Stimulated activated naive B cell treated with anti-CD40 and anti-IgM and Interleukin-4, amounts not matched to agents 10 μg/mL and 1 μg/mL and 100 μg/mL, for 72 hours (primary cell): ENCODE measurements at regions not wholly inside any gene's neighbourhood (a gene's known extent, or its start where the extent isn't known, plus 50 kb on each side); places are given as distances from the start of the nearest gene placed in this dataset.

Source experiments
- ATAC-seq, 2 donors: fragments of 150-1000 bp; cut with Tn5 transposase; replicated peaks; 2 replicates each; pipeline ENCODE4 v1.10.0; 2021; ENCODE audit warnings: moderate library complexity in 1 of 2
- DNase-seq: peaks from one replicate; pipeline ENCODE4 v3.0.0; 2021
- H3K27ac Mint-ChIP-seq: one replicate; pipeline ENCODE4 v1.8.0; 2022; ENCODE audit warnings: mild to moderate bottlenecking, mixed read lengths
- H3K27me3 Mint-ChIP-seq, 2 donors: one replicate each; pipeline ENCODE4 v1.8.0; 2022; ENCODE audit warnings: mixed read lengths in 2 of 2
- H3K36me3 Mint-ChIP-seq, 2 donors: one replicate each; pipeline ENCODE4 v1.8.0; 2022; ENCODE audit warnings: mixed read lengths in 2 of 2, mild to moderate bottlenecking in 1 of 2
- H3K4me1 Mint-ChIP-seq, 2 donors: one replicate each; pipeline ENCODE4 v1.8.0; 2022; ENCODE audit warnings: mixed read lengths in 2 of 2, mild to moderate bottlenecking in 1 of 2
- H3K4me3 Mint-ChIP-seq, 2 donors: one replicate each; pipeline ENCODE4 v1.8.0; 2022; ENCODE audit warnings: mild to moderate bottlenecking in 2 of 2, mixed read lengths in 2 of 2, moderate library complexity in 1 of 2
- H3K9me3 Mint-ChIP-seq, 2 donors: one replicate each; pipeline ENCODE4 v1.8.0; 2022; ENCODE audit warnings: mixed read lengths in 2 of 2, mild to moderate bottlenecking in 1 of 2

DNA sequence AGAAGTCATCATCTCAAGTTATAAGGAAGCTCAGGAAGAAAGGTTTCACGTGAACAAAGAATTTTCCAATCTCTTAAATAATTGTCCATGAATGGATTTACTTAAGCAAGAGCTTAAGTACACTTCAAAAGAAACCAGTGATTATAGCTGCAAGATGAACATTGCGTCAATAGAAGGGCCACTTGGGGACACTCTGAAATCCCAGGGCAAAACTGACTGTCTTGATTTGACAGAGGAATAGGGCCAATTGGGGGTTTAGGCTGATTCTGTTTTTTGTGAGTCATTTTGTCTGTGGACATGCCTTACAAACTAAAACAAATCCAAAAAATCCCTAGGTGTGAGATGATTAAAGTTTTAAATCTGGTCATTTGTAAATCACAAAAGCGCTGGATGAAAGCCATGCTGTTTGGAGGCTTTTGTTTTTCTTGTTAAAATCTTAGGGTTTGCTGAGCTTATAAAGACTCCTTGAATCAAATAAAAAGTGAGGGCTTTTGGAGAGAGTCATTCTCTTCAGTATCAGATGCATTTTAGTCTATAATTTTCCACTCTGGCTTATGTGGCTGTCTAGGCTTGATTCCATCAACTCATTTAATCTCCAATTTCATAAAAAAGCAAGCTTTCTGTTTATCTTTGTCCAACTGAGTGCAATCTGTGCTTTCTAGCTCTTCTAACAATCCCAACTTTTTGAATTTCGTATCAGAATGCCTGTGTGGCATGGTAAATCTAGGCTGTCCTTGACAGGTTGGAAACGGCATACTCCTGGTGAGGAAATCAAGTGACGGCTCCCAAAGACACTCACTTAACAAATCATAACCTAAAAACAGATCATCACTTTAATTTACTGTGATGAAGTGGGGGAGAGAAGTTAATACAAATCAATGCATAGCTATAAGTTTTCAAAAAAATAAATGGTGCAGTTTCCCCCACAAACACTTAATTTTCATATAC is 98.2 kb upstream of the SOX9 start:
- H3K27ac Mint-ChIP-seq: no peak overlapping the region
- peaks cover 3 to 4% of the 10 kb centered on the region in 2 donors for H3K9me3 Mint-ChIP-seq
- H3K4me3 Mint-ChIP-seq: no peak overlapping the region

DNA sequence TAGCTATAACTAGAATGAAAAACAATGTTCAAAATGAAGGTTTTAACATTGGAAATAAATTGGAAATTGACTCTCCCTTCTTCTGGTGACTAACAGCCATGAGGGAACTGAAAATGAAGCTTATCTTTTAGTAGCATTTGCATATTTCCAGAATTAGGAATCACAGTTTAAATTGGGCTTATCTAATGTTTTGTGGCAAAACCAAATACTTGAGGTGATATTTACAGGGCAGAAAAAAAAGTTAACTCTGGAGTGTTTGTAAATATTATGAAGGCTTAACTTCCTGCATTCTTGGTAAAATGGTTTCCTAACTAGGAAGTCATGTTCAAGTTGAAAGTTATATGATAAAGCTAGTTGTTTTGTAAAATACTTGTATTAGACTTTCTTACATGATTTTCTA is 96.4 kb upstream of the SOX9 start:
- H3K4me1 Mint-ChIP-seq: no peaks in the 10 kb centered on the region
- no peak overlapping the region for H3K4me3 Mint-ChIP-seq
- ATAC-seq: no peak
- H3K27ac Mint-ChIP-seq: no peak overlapping the region
- DNase-seq: no peak
- no peaks in the 10 kb centered on the region for H3K36me3 Mint-ChIP-seq
- H3K27me3 Mint-ChIP-seq: peaks cover 5 to 12% of the 10 kb centered on the region in 2 donors
- peaks cover 0 to 2% of the 10 kb centered on the region in 2 donors for H3K9me3 Mint-ChIP-seq

More for the DNA sequence above, 98.2 kb upstream of the SOX9 start:
- Mint-ChIP-seq H3K27me3 (no peaks in the 10 kb centered on the region), H3K4me1 (no peaks in the 10 kb centered on the region), H3K36me3 (no peaks in the 10 kb centered on the region)
- DNase-seq (no peak), ATAC-seq (no peak)

DNA sequence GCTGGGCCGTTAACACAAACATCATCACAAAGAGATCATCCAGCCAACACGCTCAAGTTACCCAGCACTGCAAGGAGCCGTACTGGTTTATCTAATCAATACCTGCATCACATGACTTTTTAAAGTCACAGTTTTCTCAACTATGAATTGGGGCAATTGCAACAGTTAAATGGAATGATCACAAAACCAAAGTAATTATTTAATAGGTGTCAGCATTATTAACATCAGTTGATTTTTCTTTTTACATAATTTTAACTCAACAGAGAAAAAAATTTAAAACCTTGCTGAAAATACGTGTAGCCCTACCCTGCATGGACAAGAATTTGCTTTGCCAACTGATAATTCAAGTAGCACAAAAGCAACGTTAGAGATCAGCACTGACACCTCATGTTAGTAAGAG is 95.7 kb upstream of the SOX9 start:
- ATAC-seq: no peak

DNA sequence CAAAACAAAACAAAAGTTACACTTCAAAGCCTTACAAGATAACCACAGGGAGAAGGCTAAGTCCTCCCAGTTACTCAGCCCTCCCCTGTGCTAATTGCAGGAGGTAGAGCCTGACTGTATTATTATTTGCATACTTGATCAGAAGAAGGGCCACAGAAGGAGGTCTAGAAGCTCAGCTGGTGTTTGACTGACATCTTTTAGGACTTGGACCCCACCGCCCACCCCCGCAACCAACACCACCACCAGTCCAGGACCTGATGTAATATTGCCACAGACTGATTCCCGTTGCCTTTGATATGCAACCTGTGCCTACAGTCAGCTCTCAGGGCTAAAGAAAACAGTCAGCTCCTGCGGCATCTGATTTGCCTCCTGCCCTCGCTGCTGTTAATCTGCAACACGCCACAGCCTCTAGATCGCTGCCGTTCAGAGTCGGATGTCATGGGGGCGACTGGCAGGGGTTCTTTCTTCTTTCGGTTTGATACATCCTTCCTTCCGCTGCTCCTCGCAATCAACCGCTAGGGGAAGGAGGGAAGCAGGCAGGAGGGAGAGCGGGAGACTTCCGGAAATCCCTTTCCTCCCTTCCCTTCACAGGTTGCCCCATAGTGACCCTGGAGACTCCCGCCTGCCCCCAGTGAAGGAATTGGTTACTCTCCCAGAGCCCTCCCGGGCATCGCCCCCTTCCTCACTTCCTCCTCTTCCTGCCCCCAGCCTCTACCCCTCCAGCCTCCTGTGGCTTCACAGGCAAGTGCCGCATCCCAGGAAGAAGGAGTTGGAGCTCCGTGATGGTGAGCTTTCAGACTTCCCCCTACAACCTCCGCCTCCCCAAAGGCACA is 90.5 kb upstream of the SOX9 start:
- Mint-ChIP-seq H3K36me3 (no peaks in the 10 kb centered on the region), H3K4me3 (peak overlapping the region; percentile 55 to 62), H3K9me3 (peaks cover 0 to 3% of the 10 kb centered on the region in 2 donors), H3K27me3 (peaks cover 13 to 38% of the 10 kb centered on the region in 2 donors), H3K27ac (no peak overlapping the region), H3K4me1 (peaks cover 5 to 13% of the 10 kb centered on the region in 2 donors)
- no peak for DNase-seq
- ATAC-seq: peak; percentile 19 to 47

More for the DNA sequence above, 95.7 kb upstream of the SOX9 start:
- H3K36me3 Mint-ChIP-seq: no peaks in the 10 kb centered on the region
- H3K4me3 Mint-ChIP-seq: no peak overlapping the region
- no peak overlapping the region for H3K27ac Mint-ChIP-seq
- peaks cover 5 to 16% of the 10 kb centered on the region in 2 donors for H3K27me3 Mint-ChIP-seq
- H3K9me3 Mint-ChIP-seq: peaks cover 0 to 2% of the 10 kb centered on the region in 2 donors
- no peak for DNase-seq
- H3K4me1 Mint-ChIP-seq: peaks cover 0 to 5% of the 10 kb centered on the region in 2 donors

DNA sequence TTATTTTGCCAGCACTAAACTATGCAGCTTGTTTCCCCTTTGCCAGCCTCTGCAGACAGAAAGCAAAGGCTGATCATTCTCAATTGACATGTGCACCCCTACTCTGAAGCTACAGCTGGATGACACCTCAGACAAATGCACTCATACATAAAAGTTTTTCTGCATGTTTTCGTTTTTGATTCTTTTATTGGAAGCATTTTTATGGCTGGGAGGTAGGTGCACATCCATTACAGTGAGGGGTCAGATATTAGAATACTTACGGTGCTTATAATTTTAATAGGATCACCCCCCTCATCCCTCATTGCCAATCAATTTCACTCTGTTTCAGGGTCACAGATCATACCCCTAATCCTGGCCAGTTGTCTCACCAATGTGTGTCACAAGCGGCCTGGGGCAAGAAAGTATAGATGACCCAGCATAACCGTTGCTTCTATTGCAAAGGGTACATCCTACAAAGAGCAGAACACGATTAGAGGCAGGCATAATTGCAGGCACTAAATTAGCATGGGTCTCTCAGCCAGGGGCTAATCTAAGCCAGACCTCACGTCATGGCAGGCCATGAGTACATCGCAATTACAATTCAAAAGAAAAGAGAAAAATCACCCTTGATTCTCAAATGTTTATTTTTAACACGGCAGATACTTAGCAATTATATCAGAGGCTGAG is 89.5 kb upstream of the SOX9 start:
- H3K27ac Mint-ChIP-seq: no peak overlapping the region
- H3K4me3 Mint-ChIP-seq: no peak overlapping the region
- H3K36me3 Mint-ChIP-seq: no peaks in the 10 kb centered on the region
- H3K27me3 Mint-ChIP-seq: peaks cover 13 to 38% of the 10 kb centered on the region in 2 donors
- H3K9me3 Mint-ChIP-seq: peaks cover 0 to 3% of the 10 kb centered on the region in 2 donors
- ATAC-seq (no peak), DNase-seq (no peak)
- peaks cover 5 to 13% of the 10 kb centered on the region in 2 donors for H3K4me1 Mint-ChIP-seq

DNA sequence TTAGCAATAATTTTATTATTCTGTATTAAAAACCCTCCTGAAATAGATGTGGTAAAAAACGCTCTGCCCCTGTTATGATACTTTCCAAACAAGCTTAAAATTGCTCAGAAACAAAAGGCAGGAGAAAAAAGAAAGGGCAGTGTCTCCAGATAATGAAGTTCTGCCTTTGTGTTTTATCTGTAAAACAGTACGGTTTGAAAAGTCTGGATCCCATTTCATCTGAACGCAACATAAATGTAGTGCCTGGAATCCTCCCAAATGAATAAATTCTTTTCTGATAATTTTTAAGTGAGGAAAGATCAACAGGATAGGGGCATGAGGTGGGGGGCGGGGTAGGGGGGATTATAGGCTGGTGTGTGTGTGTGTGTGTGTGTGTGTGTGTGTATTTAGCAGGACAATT is 87.5 kb upstream of the SOX9 start:
- H3K27ac Mint-ChIP-seq: no peak overlapping the region
- H3K9me3 Mint-ChIP-seq: peaks cover 0 to 5% of the 10 kb centered on the region in 2 donors
- peaks cover 5 to 13% of the 10 kb centered on the region in 2 donors for H3K4me1 Mint-ChIP-seq
- H3K36me3 Mint-ChIP-seq: no peaks in the 10 kb centered on the region
- peaks cover 13 to 38% of the 10 kb centered on the region in 2 donors for H3K27me3 Mint-ChIP-seq
- DNase-seq (no peak), ATAC-seq (no peak)
- no peak overlapping the region for H3K4me3 Mint-ChIP-seq

DNA sequence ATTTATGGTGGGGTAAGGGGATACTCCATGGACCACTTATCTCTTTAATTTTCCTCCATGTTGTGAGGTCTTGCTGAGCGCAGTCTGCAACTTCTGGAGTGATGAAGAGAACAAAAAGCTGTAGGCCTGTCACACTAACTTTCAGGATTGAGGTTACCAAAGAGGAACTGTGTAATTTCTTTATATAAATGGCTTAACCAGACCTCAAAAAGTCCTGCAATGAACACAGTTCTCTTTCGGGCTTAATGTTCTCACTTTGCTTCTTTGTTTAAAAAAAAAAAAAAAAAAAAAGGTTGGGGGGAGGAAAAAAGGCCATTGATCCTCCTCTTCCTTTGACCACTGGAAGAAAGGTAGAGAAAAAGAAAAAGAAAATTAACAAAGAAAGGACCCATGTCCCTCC is 86.8 kb upstream of the SOX9 start:
- no peak for DNase-seq
- peaks cover 7 to 31% of the 10 kb centered on the region in 2 donors for H3K27me3 Mint-ChIP-seq
- no peak overlapping the region for H3K4me3 Mint-ChIP-seq
- H3K4me1 Mint-ChIP-seq: peaks cover 5 to 13% of the 10 kb centered on the region in 2 donors
- H3K9me3 Mint-ChIP-seq: peaks cover 0 to 5% of the 10 kb centered on the region in 2 donors
- no peaks in the 10 kb centered on the region for H3K36me3 Mint-ChIP-seq
- no peak for ATAC-seq
- no peak overlapping the region for H3K27ac Mint-ChIP-seq

DNA sequence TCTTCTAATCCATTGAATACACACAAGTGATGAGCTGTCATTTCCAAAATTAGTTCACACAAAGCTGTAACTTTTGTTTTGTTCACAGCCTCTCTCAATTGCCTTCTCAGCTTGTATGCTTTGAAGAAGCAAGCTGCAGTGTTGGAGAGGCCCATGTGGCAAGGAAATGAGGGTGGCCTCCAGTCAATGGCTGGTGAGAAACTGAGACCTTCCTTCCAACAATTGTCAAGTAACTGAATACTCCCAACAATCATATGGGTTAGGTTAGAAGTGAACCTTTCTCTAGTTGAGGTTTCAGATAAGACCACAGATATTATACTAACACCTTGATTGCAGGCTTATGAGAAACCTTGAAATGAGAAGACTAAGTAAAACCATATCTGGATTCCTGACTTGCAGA is 82.4 kb upstream of the SOX9 start:
- Mint-ChIP-seq H3K4me1 (no peaks in the 10 kb centered on the region), H3K27me3 (peaks cover 0 to 6% of the 10 kb centered on the region in 2 donors), H3K36me3 (no peaks in the 10 kb centered on the region), H3K9me3 (peaks cover 0 to 6% of the 10 kb centered on the region in 2 donors), H3K27ac (no peak overlapping the region), H3K4me3 (no peak overlapping the region)
- DNase-seq: no peak
- no peak for ATAC-seq

DNA sequence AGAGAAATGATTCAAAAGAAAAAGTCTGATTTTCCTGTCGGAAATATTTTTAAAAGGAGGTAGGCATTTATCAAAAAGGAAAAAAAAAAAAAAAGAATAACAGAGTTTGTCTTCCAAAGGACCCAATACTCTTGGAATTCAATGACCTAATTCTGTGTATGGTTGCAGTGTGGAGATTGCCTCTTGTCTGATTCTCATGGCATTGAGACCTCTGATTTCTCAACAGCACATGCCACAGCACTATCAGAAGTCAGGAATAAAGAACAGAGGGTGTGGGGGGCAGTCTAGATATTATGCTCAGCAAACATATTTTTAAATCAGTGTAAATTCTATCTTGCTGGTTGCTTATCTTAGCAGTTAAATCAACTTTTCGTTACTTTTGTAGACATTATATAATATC is 81.3 kb upstream of the SOX9 start:
- Mint-ChIP-seq H3K4me1 (no peaks in the 10 kb centered on the region), H3K4me3 (no peak overlapping the region), H3K9me3 (peaks cover 0 to 6% of the 10 kb centered on the region in 2 donors), H3K27me3 (no peaks in the 10 kb centered on the region), H3K36me3 (no peaks in the 10 kb centered on the region), H3K27ac (no peak overlapping the region)
- DNase-seq (no peak), ATAC-seq (no peak)

DNA sequence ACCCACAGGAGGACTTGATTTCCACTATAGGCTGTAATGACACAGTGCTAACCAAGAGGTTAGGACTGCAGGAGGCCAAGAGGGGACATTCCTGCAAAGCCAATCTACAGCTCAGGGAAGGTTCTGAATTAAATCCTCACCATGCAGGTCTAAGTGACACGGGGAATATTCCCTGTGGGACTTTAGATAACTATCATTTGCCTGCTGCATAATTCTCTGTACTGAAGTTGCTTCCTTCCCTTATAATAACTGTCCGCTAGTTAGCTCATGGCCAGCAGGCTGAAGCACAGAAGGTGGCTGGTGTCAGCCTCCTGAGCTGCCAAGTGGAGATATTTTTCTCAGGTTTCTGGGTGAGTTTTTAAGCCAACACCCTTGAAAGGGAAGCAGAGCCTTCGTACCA is 74.6 kb upstream of the SOX9 start:
- DNase-seq (no peak), ATAC-seq (no peak)
- Mint-ChIP-seq H3K27ac (no peak overlapping the region), H3K9me3 (peaks cover 1 to 4% of the 10 kb centered on the region in 2 donors), H3K27me3 (no peaks in the 10 kb centered on the region), H3K4me3 (no peak overlapping the region), H3K36me3 (no peaks in the 10 kb centered on the region), H3K4me1 (no peaks in the 10 kb centered on the region)

DNA sequence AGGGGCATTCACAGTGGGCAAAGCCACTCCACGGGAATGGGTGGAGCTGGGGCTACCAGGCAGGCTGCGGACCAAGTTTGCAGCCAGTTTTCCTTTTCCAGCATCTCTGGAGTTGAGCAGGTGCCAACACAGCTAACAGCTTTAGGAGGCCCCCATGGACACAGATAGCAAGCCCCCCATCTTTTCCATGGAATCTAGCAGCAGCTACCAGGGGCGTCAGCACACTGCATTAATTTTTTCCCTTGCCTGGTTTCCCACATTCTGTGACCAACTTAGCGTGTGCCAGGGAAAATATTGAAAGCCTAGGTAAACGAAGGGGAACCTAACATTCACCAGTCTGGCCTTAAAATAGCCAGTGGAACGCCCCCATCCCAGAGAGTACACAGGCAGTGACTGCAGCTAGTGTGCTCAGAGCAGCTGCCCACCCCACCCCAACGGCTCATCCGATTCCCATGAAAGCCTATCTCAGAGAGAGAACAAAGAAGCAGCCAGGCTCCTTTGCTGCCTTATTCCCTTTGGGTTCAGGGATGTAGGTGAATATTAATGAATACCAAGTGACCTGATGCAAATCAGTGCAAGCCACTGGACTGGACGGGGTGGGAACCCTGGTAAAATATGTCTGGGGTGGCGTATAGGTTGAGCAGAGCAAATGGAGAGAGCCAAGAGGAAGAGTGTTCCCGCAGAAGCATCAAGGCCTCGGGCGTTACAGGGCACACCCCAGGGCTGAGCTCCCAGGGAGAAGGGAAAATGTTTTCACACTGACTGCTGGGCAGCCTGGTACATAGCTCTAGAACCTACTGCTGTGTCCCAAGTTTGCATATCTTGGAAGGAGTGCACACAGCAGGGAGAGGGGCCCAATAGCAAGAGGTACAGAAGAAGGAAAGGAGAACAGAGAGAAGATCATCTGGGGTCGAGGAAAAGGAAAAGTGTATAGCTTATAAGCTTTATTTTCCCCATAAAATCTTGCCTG is 73.9 kb upstream of the SOX9 start:
- ATAC-seq (no peak), DNase-seq (no peak)
- H3K9me3 Mint-ChIP-seq: peaks cover 4 to 8% of the 10 kb centered on the region in 2 donors

DNA sequence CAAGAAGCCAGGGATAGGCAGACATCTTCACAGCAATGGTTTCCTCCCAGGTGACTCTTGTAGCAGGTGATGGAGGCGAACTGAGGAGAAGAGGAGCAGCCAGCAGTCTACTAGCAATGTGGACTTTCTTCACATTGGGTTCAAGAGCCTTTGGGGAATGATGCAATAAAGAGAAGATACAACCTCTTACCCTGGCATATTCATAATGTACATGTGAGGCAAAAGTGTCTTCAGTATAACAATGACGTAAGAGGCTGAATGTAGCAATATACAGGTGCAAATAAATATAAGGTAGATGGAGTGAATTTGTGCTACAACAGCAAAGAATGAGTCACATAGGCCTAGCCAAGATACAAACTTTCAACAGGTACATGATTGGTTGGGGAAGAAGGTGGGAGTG is 70.9 kb upstream of the SOX9 start:
- no peak overlapping the region for H3K27ac Mint-ChIP-seq
- no peaks in the 10 kb centered on the region for H3K27me3 Mint-ChIP-seq
- no peaks in the 10 kb centered on the region for H3K36me3 Mint-ChIP-seq
- no peak overlapping the region for H3K4me3 Mint-ChIP-seq
- no peaks in the 10 kb centered on the region for H3K4me1 Mint-ChIP-seq
- ATAC-seq: no peak
- H3K9me3 Mint-ChIP-seq: peaks cover 7 to 8% of the 10 kb centered on the region in 2 donors
- no peak for DNase-seq

More for the DNA sequence above, 73.9 kb upstream of the SOX9 start:
- no peaks in the 10 kb centered on the region for H3K36me3 Mint-ChIP-seq
- H3K4me3 Mint-ChIP-seq: no peak overlapping the region
- no peaks in the 10 kb centered on the region for H3K27me3 Mint-ChIP-seq
- no peaks in the 10 kb centered on the region for H3K4me1 Mint-ChIP-seq
- H3K27ac Mint-ChIP-seq: no peak overlapping the region

DNA sequence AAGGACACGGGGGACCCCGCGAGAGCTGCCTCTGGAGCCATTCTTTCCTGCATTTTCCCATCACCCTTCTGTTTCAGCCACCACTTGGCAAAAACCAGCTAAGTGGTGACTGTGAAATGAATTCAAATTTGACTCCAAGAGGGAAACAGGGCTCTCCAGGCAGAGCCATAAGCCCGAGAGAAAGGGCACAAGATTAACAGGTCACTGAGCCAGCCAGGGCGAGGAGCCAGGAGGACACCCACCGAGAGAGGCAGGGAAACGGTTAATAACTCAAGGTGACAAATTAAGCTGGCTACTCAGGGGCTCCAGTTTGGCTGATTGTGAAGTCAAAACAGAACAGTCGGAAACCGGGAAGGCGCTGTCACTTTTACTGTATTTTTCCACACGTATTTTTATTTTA is 67.8 kb upstream of the SOX9 start:
- Mint-ChIP-seq H3K27me3 (no peaks in the 10 kb centered on the region), H3K9me3 (peaks cover 8% of the 10 kb centered on the region in 2 donors), H3K27ac (no peak overlapping the region), H3K4me3 (no peak overlapping the region), H3K4me1 (no peaks in the 10 kb centered on the region), H3K36me3 (no peaks in the 10 kb centered on the region)
- no peak for DNase-seq
- ATAC-seq: no peak
